ENCODE measurements at regions not wholly inside any gene's neighbourhood (a gene's known extent, or its start where the extent isn't known, plus 50 kb on each side); places are given as distances from the start of the nearest gene placed in this dataset.

GRCh38 chr2:19695706-19696105 is 206.1 kb downstream of the TTC32 start:
- TF ChIP-seq EP300 (IDR thresholded peaks at IDR 0.05) (no peak), POLR2A (IDR thresholded peaks at IDR 0.05) (no peak), POLR2AphosphoS5 (IDR thresholded peaks at IDR 0.05) (no peak)
- TF ChIP-seq, protein P1, sequence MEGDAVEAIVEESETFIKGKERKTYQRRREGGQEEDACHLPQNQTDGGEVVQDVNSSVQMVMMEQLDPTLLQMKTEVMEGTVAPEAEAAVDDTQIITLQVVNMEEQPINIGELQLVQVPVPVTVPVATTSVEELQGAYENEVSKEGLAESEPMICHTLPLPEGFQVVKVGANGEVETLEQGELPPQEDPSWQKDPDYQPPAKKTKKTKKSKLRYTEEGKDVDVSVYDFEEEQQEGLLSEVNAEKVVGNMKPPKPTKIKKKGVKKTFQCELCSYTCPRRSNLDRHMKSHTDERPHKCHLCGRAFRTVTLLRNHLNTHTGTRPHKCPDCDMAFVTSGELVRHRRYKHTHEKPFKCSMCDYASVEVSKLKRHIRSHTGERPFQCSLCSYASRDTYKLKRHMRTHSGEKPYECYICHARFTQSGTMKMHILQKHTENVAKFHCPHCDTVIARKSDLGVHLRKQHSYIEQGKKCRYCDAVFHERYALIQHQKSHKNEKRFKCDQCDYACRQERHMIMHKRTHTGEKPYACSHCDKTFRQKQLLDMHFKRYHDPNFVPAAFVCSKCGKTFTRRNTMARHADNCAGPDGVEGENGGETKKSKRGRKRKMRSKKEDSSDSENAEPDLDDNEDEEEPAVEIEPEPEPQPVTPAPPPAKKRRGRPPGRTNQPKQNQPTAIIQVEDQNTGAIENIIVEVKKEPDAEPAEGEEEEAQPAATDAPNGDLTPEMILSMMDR (IDR thresholded peaks at IDR 0.05): no peak
- Histone ChIP-seq H3K9me3 (peaks cover 0 to 22% (median 4%) of the 10 kb centered on the region in 4 donors), H3K27ac (no peak overlapping the region), H3K27me3 (no peaks in the 10 kb centered on the region), H3K4me3 (no peak overlapping the region), H3K4me1 (no peaks in the 10 kb centered on the region), H3K36me3 (no peaks in the 10 kb centered on the region)
- no peak for DNase-seq
- ATAC-seq (ENCODE audit: low FRiP score in 2 of 2): no peak
- WGBS, 2 donors: 72 to 86% methylated on average over 4 of the region's 4 CpGs

DNA sequence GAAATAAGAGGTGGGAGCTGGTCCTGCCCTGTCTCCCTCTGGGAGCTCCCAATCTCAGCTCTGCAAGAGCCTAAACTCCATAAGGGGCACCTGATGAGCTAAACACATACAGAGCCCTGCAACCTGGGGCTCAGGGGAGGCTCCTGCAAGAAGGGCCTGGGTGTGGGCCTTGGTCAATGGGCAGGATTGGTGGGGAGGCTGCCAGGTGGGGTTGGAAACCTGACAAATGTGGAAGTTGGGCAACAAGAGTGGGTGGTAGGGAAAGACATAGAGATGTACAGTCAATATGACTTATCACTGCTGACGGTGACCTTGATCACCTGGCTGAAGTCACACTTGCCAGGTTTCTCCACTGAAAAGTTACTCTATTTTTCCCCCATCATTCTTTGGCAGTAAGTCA is 209.9 kb downstream of the TTC32 start:
- no peak for TF ChIP-seq POLR2A (IDR thresholded peaks at IDR 0.05)
- TF ChIP-seq EP300 (IDR thresholded peaks at IDR 0.05): no peak
- TF ChIP-seq POLR2AphosphoS5 (IDR thresholded peaks at IDR 0.05): no peak
- TF ChIP-seq, protein P1 (IDR thresholded peaks at IDR 0.05): no peak
- no peak overlapping the region for H3K27ac ChIP-seq
- no peaks in the 10 kb centered on the region for H3K36me3 ChIP-seq
- H3K9me3 ChIP-seq: peaks cover 0 to 8% (median under 1%) of the 10 kb centered on the region in 4 donors
- no peaks in the 10 kb centered on the region for H3K4me1 ChIP-seq
- DNase-seq: no peak
- 91 to 100% methylated on average over 1 of the region's 1 CpG for WGBS, 2 donors
- H3K27me3 ChIP-seq: no peaks in the 10 kb centered on the region
- H3K4me3 ChIP-seq: no peak overlapping the region
- ATAC-seq (ENCODE audit: low FRiP score in 2 of 2): no peak

DNA sequence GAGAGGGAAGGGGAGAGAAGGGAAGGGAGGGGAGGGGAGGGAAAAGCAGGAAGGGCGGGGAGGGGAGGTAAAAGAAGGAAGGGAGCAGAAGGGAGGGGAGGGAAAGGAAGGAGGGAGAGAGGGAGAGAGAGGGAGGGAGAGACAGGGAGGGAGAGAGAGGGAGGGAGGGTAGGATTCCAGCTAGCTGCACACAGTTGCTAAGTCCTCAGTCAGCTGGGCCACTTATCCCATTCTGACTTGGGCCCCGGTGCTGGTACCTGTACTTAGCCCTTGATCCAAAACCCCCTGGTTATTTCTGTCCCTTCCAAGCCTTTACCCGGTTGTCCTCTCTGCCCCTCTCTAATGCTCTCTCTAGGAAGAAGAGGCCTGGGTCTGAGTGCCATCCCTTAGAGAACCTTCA is 211.4 kb downstream of the TTC32 start:
- DNase-seq (no peak), ATAC-seq (ENCODE audit: low FRiP score in 2 of 2) (no peak)
- no peaks in the 10 kb centered on the region for H3K36me3 ChIP-seq
- H3K9me3 ChIP-seq: no peaks in the 10 kb centered on the region
- 74 to 79% methylated on average over 2 to 3 of the region's 3 CpGs for WGBS, 2 donors
- TF ChIP-seq EP300 (IDR thresholded peaks at IDR 0.05) (no peak), POLR2A (IDR thresholded peaks at IDR 0.05) (no peak), POLR2AphosphoS5 (IDR thresholded peaks at IDR 0.05) (no peak)
- TF ChIP-seq, protein P1 (IDR thresholded peaks at IDR 0.05): no peak
- no peaks in the 10 kb centered on the region for H3K27me3 ChIP-seq
- no peak overlapping the region for H3K4me3 ChIP-seq
- no peak overlapping the region for H3K27ac ChIP-seq
- no peaks in the 10 kb centered on the region for H3K4me1 ChIP-seq

GRCh38 chr2:19689646-19690168 is 212.1 kb downstream of the TTC32 start:
- H3K27me3 ChIP-seq: no peaks in the 10 kb centered on the region
- no peak overlapping the region for H3K4me3 ChIP-seq
- H3K27ac ChIP-seq: no peak overlapping the region
- 87 to 92% methylated on average over 2 to 6 of the region's 6 CpGs for WGBS, 2 donors
- ATAC-seq (ENCODE audit: low FRiP score in 2 of 2): no peak
- DNase-seq: no peak
- H3K4me1 ChIP-seq: no peaks in the 10 kb centered on the region
- no peak for TF ChIP-seq EP300 (IDR thresholded peaks at IDR 0.05)
- no peak for TF ChIP-seq POLR2A (IDR thresholded peaks at IDR 0.05)
- TF ChIP-seq, protein P1 (IDR thresholded peaks at IDR 0.05): no peak
- no peak for TF ChIP-seq POLR2AphosphoS5 (IDR thresholded peaks at IDR 0.05)
- H3K36me3 ChIP-seq: no peaks in the 10 kb centered on the region
- no peaks in the 10 kb centered on the region for H3K9me3 ChIP-seq

DNA sequence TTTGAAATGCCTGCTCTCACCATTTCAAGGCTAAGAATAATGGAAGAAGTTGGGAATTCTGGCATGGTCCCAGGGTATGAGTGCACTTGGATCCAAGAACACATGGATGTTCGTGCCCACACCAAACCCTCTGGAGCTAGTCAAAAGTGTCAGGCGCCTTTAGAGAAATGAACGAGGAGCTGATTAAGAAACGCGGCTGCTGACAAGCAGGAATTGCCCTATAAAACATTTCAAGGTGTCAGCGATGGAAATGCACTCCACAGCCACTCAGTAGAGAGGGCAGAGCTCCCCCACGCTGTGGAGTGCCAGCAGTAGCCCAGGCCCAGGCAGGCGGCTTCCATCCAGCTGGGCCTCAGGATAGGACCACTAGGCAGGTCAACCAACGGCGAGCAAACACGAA is 213.7 kb downstream of the TTC32 start:
- TF ChIP-seq EP300 (IDR thresholded peaks at IDR 0.05) (no peak), POLR2A (IDR thresholded peaks at IDR 0.05) (no peak), POLR2AphosphoS5 (IDR thresholded peaks at IDR 0.05) (no peak)
- TF ChIP-seq, protein P1 (IDR thresholded peaks at IDR 0.05): no peak
- Histone ChIP-seq H3K36me3 (no peaks in the 10 kb centered on the region), H3K27me3 (no peaks in the 10 kb centered on the region), H3K4me1 (no peaks in the 10 kb centered on the region), H3K4me3 (no peak overlapping the region), H3K27ac (no peak overlapping the region), H3K9me3 (no peaks in the 10 kb centered on the region)
- WGBS, 2 donors: 73 to 75% methylated on average over 11 of the region's 11 CpGs
- peak in 1 of 2 donors; percentile 30 for DNase-seq
- no peak for ATAC-seq (ENCODE audit: low FRiP score in 2 of 2)

All from upper lobe of left lung (tissue), 6 donors.